AG04450 (cell line): ENCODE measurements at regions not wholly inside any gene's neighbourhood (a gene's known extent, or its start where the extent isn't known, plus 50 kb on each side); places are given as distances from the start of the nearest gene placed in this dataset.

Experiments
- CTCF ChIA-PET: fragments of 300-600, 350-600 bp; formaldehyde crosslinking; extraction: SDS; loops from one replicate; lab custom pipeline; 2022; ENCODE audit warnings: antibody characterized with exemption, inconsistent platforms; lab: Charles Lee
- POLR2A ChIA-PET: fragments of 350-600 bp; formaldehyde crosslinking; extraction: SDS; loops from one replicate; lab custom pipeline; 2021; ENCODE audit warnings: antibody characterized with exemption, inconsistent platforms; lab: Yijun Ruan, JAX
- DNase-seq: peaks from one replicate; pipeline ENCODE4 v3.0.0-alpha.2; 2011; ENCODE audit warnings: low read depth, low spot score
- H3K27ac ChIP-seq: one replicate; pipeline ENCODE4 v1.5.1; 2012; ENCODE audit warnings: low read depth, low read length, control low read depth
- H3K27me3 ChIP-seq: one replicate; pipeline ENCODE4 v1.6.0; 2012; ENCODE audit warnings: low read length; ENCODE audit not compliant: control insufficient read depth, insufficient read depth
- H3K4me3 ChIP-seq: 2 replicates; pipeline ENCODE4 v1.5.1; 2011; ENCODE audit warnings: mild to moderate bottlenecking, low read depth, low read length, control low read depth
- H3K9me3 ChIP-seq: 2 replicates; pipeline ENCODE4 v1.5.1; 2012; ENCODE audit warnings: low read length; ENCODE audit not compliant: control insufficient read depth, insufficient read depth
- TF ChIP-seq, protein P1 (sequence below): IDR thresholded peaks from 2 replicates; pipeline ENCODE4 v1.5.1; 2011; ENCODE audit warnings: low read depth, low read length, control low read depth, inconsistent platforms

DNA sequence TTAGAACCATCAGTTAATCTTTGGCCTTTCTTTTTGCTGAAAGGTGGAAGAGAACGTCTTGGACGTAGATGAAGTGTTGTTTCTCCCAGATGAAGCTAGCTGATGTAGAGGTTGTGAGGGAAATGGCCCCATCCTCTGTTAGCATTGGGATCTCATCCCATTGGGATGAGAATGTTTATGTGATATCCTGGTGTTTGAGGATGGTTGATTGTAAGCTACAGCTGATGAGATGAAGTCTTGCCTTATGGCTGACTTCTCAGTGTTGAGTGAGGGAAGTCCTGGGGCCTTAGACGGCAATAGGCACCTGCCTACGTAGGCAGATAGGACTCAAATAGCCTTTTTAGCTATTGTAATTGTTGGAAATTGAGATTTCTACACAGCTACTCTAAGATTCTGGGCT, 211.3 kb downstream of the MYCN start:
- DNase-seq: no peak
- ChIA-PET CTCF (no interaction called here), POLR2A (no interaction called here)
- Histone ChIP-seq H3K4me3 (no peak overlapping the region), H3K9me3 (peaks cover 29% of the 10 kb centered on the region), H3K27ac (no peak overlapping the region), H3K27me3 (no peaks in the 10 kb centered on the region)
- TF ChIP-seq, protein P1, sequence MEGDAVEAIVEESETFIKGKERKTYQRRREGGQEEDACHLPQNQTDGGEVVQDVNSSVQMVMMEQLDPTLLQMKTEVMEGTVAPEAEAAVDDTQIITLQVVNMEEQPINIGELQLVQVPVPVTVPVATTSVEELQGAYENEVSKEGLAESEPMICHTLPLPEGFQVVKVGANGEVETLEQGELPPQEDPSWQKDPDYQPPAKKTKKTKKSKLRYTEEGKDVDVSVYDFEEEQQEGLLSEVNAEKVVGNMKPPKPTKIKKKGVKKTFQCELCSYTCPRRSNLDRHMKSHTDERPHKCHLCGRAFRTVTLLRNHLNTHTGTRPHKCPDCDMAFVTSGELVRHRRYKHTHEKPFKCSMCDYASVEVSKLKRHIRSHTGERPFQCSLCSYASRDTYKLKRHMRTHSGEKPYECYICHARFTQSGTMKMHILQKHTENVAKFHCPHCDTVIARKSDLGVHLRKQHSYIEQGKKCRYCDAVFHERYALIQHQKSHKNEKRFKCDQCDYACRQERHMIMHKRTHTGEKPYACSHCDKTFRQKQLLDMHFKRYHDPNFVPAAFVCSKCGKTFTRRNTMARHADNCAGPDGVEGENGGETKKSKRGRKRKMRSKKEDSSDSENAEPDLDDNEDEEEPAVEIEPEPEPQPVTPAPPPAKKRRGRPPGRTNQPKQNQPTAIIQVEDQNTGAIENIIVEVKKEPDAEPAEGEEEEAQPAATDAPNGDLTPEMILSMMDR: no peak

DNA sequence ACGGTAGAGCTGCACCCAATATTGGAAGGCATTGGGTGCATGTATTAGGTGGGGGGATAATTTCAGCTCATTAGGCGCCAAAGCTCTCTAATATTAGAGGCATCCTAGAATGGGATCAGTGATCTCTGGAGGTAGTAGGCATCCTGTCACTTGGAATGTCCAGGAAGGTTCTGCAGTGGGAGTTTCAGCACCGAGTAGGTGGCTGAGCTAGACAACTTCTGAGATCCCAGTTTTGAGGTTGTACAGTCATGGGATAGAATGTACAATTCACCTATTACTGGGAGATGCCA, 210.9 kb downstream of the MYCN start:
- CTCF ChIA-PET: no interaction called here
- no peak for DNase-seq
- H3K4me3 ChIP-seq: no peak overlapping the region
- POLR2A ChIA-PET: no interaction called here
- no peak overlapping the region for H3K27ac ChIP-seq
- no peaks in the 10 kb centered on the region for H3K27me3 ChIP-seq
- TF ChIP-seq, protein P1: no peak
- H3K9me3 ChIP-seq: peaks cover 29% of the 10 kb centered on the region

DNA sequence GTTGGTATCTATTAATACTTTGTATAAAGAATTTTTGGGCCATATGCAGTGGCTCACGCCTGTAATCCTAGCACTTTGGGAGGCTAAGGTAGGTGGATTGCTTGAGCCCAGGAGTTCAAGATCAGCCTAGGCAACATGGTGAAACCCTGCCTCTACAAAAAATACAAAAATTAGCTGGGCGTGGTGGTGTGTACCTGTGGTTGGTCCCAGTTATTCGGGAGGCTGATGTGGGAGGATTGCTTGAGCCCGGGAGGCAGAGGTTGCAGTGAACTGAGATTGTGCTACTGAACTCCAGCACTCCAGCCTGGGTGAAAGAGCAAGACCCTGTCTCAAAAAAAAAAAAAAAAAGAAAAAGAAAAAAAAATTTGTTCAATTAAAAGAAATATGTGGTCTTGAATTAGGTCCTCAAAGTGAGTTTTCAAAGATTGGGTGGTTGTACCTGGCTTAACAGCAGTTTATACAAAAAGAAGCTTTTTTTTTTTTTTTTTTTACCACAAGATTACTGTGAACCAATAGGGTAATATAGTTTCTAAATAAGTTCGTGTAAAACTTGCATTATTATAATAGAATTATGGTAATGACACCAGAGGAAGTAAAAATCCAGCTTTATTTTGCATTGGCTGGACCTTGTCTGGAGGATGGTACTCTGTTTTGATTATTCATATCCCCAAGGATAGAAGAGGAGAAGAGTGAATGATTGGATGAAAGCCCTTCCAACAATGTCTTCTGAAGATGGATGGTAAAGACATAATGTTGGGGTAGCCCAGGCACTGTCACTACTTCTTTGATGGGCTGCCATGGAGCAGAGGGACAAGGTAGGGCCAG, 210.3 kb downstream of the MYCN start:
- no peak for DNase-seq
- Histone ChIP-seq H3K4me3 (no peak overlapping the region), H3K27me3 (no peaks in the 10 kb centered on the region), H3K9me3 (peaks cover 27% of the 10 kb centered on the region), H3K27ac (no peak overlapping the region)
- POLR2A ChIA-PET: no interaction called here
- TF ChIP-seq, protein P1: no peak
- CTCF ChIA-PET: interaction anchor here (0.6 kb wide), 1 partner anchor 513 kb away, joined by 3 read pairs; no protein-coding TSS in a partner anchor

DNA sequence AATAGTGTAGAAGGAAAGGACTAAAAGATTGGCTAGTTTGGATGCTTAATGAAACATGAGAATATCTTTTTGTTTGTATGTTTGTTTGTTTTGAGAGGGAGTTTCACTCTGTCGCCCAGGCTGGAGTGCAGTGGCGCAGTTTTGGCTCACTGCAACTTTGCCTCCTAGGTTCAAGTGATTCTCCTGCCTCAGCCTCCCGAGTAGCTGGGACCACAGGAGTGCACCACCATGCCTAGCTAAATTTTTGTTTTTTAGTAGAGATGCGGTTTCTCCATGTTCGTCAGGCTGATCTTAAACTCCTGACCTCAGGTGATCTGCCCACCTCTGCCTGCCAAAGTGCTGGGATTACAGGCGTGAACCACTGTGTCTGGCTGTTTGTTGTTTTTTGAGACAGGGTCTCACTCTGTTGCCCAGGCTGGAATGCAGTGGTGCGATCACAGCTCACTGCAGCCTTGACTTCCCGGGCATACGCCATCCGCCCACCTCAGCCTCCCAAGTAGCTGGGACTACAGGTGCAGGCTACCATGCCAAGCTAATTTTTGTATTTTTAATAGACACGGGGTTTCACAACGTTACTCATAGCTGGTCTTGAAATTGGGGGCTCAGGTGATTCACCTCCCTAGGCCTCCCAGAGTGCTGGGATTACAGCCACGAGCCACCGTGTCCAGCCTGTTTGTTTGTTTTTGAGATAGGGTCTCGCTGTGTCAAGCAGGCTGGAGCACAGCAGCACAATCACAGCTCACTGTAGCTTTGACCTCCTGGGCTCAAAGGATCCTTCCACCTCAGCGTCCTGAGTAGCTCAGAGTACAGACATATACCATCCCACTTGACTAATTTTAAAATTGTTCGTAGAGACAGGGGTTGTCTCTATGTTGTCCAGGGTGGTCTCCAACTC, 209.2 kb downstream of the MYCN start:
- TF ChIP-seq, protein P1: no peak
- DNase-seq: no peak
- POLR2A ChIA-PET: no interaction called here
- Histone ChIP-seq H3K9me3 (peaks cover 23% of the 10 kb centered on the region; the same call in 1 of the 2 replicates), H3K4me3 (no peak overlapping the region), H3K27ac (no peak overlapping the region), H3K27me3 (no peaks in the 10 kb centered on the region)
- CTCF ChIA-PET: no interaction called here
